HG02642 (cell line): ENCODE measurements at regions not wholly inside any gene's neighbourhood (a gene's known extent, or its start where the extent isn't known, plus 50 kb on each side); places are given as distances from the start of the nearest gene placed in this dataset.
"Not testable (repeated sequence)": the region's sequence is repeated elsewhere in the genome, so short reads cannot be mapped to it uniquely, and the experiment has no call there.

Experiments
- ATAC-seq: cut with Tn5 transposase; IDR thresholded peaks from one replicate; pipeline ENCODE4 v1.9.1; 2021; ENCODE audit warnings: mild to moderate bottlenecking; ENCODE audit not compliant: unreplicated experiment, poor library complexity

DNA sequence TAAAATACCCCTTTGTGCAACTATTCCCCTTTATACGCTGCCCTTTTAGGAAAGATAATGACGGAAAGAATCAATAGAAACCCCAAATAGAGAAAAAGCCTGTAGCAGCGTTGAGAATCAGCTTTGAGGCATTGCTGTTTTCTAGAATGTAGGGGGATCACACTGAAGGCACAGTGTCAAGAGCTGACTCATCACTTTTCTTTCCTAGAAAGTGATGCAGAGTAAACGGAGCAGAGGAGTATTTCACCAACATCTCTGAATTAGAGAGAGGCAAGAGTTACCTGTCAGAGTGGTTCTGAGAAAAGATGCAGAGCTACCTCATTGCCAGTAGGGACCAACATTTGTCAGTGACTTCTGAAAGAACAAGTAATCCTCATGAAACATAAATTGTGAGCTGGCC, 269.8 kb upstream of the TMC3 start:
- no peak for ATAC-seq

DNA sequence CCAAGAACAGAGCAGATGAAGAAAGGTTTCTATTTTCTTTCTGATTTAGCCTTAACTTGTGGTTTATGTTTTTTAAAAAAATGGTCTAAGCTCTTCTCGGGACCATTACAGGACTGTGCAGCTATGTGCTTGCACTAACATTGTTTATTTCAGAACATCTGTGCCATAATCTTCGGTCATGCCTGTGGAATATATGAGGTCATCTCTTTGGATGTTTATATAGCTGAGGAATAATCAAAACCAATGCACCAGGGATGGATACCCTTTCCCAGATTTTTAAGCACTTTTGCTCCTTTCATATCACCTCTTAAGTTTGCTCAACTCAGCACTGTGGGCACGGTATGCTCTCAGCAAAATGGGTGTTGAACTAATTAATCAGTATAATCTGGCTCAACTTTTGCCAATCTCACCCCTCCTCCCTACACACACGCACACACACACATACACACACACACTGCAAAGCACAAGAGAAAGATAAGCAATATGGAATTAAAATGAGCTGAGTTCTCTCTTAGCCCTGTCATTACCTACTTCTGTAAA, 268.5 kb upstream of the TMC3 start:
- ATAC-seq, result no peak

DNA sequence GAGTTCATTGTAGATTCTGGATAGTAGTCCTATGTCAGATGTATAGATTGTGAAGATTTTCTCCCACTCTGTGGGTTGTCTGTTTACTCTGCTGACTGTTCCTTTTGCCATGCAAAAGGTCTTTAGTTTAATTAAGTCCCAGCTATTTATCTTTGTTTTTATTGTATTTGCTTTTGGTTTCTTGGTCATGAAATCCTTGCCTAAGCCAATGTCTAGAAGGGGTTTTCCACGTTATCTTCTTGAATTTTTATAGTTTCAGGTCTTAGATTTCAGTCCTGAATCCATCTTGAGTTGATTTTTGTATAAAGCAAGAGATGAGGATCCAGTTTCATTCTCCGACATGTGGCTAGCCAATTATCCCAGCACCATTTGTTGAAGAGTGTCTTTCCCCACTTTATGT, 262.1 kb upstream of the TMC3 start:
- ATAC-seq, result not testable (repeated sequence)

DNA sequence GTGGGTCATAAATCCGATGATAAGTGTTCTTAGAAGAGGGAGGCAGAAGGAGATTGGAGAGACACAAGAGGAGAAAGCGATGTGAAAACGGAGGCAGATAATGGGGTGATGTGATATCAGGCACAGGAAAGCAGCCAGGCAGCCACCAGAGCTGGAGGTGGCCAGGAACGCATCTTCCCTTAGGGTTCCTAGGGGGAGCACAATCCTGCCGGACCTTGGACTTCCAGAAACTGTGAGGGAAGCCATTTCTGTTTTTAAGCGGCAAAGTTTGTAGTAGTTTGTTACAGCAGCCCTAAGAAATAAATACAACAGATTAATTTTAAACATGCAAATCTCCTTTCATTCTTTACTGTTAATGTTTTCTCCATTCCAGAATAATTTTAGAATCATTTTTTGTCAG, 259.9 kb upstream of the TMC3 start:
- ATAC-seq, result no peak

DNA sequence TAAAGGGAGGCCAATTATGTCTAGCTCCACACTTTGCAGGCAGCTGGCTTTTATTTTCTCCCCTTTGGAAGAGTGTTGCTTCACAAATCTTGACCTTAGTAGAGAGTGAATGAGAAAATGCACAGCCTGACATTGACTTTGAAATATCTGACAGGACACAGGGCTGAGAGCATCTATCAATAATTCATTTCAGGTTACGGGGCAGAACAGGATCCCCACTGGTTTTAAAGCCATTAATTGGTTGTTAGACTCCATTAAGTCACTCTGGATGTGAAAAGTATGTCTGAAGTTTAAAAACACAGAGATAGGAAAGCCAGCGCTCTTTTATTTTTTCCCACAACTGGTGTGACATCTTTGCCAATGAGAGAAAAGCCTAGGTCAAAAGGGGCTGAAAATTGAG, 251.9 kb upstream of the TMC3 start:
- ATAC-seq, result no peak

DNA sequence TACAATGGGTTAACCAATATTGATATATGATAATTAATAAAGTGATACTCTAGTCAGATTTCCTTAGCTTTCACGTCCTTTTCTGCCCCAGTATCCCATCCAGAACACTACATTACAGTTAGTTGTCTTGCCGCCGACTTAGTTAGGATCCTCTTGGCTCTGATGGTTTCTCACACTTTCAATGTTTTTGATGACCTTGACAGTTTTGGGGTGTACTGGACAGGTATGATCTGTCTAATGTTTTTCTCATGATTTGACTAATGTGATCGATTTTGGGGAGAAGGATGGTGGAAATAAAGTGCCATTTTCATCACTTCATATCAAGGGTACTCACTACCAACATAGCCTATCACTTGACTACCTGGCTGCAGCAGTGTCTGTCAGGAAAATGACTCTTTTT, 245.0 kb upstream of the TMC3 start:
- ATAC-seq, result no peak

DNA sequence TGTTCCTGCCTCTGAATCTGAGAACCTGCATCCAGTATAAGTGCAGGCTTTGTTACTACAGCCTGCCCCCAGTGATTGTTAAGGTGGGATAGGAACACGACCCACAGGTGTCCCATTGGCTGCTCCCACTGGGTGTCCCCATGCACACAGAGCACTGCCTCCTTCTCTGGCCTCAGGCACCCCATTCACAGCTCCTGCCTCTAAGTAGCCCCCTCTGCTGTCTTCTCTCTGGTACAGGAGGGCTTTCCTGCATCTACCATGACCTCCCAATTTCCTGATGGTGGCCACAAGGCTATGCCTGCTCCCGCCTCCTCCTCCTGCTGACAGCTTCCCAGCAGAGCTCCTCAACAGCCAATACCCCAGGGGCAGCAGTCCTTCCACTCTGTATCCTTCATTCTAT, 238.6 kb upstream of the TMC3 start:
- ATAC-seq, result no peak

DNA sequence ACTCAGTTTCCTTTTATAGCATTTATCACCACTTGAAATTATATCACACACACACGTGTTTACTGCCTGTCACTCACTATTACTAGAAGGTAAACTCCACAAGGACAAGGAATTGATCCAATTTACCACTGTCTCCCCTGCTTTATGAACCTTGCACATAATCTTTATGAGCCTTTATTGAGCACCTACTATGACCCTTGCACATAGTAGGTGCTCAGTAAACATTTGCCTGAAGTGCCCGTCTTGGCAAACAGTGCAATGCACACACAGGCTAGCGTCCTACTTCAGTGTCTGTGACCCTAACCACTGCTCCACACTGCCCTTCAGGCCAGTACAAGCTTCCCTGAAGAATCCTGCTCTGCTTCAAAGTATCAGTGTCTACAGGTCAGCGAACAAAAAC, 237.7 kb upstream of the TMC3 start:
- no peak for ATAC-seq

DNA sequence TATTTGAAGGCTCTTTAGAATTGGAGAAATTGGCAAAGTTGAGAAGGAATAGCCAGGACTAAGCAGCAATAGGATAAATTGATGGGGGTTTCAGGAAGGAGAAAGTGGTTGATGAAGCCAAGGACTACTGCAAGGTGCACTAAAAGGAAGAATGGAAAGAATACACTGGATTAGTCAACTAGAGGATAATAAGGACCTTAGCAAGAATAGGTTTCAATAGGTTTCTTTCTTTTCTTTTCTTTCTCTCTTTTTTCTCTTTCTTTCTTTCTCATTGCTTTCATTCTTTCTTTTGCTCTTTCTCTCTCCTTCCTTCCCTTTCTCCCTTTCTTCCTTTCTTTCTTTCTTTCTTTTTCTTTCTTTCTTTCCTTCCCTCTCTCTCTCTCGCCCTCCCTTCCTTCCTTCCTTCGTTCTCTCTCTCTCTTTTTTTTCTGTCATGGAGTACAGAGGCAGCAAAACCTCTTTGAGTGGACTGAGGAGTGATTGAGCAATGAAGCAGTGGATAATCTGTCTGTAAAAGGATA, 234.4 kb upstream of the TMC3 start:
- no peak for ATAC-seq

DNA sequence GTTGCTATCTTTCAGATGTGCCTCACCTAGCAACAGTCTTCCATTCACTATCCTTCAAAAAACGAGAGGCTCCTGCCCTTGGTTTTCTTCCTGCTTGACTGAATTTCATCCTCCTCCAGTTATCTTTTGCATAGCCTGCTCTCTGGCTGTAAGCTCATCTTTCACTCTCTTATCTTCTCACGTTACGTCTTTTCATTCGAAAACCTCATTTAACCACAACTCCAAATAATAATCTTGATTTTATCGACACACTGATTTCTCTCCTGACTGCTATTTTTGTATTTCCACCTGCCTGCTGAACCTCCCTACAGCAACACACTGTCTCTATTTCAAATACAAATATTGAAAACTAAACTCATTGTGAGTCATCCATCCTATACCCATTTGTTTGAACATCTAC, 230.7 kb upstream of the TMC3 start:
- no peak for ATAC-seq

DNA sequence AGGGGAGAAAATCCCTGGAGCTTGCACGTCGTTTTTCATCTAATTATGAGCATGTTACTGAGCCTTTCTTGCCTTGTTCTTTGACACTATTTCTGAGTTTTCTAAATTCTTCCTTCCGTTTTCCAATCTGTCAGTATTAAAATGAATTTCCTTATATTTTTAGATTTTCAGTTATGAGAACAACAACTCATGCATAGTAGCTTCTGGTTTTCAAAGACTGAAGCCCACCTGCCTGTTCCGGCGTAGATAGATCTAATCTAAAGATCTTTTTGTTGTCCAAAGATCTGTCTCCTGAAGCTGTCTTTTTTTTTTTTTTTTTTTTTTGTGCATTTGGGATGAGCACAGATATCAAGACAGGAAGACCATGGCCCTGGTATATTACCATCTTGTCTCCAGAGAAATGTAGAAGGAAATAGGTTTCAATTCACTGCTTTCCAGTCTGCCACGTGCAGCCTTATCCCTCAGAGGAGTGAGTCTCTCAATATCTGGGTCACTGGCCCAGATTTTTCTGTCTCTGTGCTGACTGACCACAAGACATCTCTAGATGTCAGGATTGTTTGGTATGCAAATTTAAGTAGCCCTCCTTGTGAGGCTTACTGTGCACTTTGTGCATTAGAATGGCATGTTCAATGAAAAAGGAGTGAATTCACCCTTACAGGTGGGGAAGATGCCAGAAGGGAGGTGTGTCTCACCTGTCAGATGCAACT, 222.3 kb upstream of the TMC3 start:
- no peak for ATAC-seq

DNA sequence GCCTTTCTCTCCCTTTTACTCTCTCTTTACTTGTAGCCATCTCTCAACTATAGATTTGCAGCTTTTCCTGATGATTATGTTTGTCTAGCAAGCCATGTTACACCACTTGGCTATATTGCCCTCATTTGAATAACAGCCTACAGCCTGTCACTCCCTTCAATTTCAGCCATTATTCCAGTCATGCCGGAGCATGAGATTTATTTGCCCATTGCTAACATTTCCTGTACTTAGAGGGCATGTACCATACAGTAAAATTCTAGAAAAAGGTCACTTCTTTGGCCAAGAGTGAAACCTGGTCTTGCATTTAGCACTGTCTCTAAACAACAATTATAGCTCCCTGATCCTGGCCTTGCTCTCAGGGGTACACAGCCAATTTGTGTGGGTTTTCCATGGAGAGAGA, 221.7 kb upstream of the TMC3 start:
- no peak for ATAC-seq

DNA sequence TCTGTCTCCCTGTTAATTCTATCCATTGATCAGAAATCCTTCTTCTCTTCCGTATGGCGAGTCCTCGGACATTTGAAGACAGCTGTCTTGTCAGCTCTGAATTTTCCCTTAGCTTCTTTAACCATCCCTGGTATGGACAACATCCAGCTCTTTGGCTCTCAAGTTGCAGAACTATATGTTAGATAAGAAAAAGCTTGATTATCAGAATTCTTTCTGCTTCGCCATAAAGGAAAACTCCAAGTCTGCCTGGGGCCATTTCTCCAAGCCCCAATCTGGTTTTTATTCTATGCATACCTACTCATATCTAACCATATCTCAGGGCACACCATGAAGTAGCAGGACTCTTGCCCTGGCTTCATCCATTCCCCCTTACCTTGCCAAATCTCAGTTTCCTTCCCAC, 215.7 kb upstream of the TMC3 start:
- no peak for ATAC-seq

DNA sequence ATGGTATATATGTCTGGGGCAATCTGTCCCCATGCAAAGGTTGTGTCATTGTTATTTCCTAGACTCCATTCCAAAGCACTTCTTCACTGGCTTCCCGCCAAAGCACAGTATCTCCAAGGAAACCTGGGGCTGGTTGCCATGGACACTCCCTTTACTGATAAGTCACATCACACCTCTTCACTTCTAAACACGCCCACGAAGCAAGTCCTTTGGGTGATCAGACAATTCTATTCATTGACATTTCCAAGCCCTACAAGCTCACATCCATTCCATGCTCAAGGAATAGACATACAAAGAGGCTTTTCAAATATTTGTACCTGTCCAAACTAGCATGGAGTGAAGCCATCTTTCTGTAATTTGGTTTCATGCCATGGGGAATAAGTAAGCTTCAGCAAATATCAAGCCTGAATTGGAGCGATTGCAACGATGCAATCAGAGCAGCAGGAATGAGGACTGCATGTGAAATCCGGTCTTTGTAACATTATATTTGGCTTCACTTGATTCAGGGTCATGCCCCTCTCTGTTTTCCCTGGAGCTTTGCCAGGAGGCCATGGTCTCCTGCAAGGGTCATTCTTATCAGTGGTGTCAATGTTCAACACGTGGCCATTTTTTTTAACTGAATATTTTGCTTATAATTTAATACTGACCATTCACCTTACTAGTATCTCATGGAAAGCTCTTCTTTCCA, 201.6 kb upstream of the TMC3 start:
- ATAC-seq, result no peak

DNA sequence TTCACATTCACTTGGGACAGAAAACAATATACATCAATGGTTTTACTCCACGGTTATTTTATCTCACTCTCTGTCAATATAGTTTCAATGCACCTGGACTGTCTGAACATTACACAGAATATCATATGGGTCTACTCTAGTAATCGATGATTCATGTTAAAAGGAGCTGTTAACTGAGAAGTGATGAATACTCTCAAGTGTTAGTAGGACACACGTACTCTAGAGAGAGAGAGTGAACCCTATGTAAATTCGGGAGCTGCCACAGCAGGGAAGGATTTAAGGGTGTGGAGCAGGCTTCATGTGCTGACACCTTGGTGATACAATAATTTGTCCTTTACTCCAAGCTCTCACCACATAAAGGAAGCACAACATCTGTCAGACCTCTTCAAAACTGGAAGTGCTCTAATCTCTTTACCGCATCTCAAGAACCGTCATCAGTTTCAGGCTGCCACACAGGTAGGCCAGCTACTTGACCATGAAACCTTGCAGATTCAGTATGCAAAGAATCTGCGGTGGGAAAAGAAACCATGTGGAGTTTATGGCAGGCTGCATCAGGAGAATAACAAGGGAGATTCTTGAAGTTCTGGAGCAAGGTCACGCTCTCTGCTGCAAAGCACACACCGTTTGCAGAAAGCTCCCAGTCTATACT, 199.2 kb upstream of the TMC3 start:
- no peak for ATAC-seq

DNA sequence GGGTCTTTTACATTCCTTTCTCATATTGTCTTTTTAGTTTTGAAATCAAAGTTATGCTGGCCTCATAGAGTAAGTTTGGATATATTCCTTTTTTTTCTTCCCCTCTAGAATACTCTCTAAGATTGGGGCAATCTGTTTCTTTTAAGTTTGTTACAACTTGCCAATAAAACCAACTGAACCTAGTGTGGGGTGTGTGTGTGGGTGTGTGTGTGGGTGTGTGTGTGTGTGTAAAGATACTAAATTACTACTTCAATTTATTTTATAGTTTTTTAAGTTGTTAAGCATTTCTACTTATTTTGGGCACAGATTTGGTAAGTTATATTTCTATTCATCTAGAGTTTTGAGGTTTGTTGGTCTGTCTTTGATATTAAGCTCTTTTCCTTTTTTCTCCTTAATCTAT, 198.2 kb upstream of the TMC3 start:
- no peak for ATAC-seq

DNA sequence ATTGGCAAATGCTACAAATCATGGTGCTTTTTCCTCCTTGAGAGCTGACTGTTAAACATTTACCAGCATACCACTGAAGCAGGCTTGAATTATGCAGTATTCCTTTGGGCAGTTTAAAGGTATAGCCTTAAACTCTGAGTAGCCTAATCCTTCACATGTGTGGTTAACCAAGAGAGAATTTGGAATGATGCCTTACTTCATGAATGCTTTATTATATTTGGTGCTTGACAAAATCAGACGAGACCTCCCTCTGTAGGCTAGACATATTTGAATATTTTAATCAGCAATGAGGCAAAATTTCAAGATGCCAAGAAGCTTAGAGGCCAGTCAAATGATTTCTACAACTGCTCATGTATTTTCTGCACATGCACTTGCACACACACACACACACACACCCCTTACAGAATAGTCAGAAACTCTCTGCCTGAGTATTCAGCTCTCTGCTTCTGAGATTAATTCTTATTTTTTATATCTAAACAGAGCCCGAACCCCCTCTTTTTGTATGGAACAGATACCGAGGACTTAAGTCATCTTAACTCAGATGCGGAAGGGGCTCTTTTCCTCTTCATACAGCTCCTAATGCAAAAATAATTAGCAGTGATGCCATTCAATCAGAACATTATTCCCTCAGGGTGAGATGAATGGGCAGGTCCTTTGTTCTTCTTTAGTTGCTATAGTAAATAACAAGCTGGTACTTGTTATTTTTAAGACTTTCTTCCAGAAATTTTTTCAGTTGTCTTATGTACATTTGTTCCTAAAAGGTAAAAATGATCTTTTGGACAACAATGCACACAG, 195.5 kb upstream of the TMC3 start:
- no peak for ATAC-seq

DNA sequence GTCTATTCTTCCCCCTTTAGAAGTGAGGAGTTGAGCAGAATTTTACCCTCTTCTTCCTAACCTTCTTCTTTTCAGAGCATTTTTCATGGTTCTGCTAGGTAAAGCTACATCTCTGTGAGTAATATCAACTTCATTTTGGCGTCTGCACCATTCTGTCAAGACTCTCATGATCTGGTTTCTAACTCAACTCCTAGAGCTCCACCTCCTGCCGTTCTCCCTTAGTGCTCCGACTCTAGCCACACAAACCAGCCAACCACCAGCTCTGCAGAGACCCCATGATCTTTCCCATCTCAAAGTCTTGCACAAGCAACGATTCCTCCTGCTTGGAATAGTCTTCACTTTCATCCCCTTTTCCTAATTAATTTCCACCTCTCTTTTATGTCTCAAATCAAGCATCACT, 193.9 kb upstream of the TMC3 start:
- ATAC-seq, result no peak

DNA sequence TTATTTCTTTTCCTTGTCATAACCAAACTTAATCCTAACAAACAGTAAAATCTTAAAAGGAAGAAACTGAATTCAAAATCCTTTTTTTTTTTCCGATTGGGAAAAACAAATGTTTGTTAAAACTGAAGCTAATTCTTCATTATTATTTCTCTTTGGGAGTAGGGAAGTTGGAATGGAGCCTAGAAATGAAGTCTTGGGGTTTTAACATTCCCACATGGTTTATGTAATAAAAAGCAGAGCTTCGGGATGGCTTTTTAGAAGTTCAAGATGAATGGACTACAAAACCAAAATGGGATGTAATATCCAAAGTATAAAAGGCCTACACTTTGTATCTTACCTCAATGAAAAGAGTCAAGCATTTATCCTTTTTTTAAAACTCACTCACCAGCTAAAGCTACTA, 189.0 kb upstream of the TMC3 start:
- ATAC-seq, result no peak

DNA sequence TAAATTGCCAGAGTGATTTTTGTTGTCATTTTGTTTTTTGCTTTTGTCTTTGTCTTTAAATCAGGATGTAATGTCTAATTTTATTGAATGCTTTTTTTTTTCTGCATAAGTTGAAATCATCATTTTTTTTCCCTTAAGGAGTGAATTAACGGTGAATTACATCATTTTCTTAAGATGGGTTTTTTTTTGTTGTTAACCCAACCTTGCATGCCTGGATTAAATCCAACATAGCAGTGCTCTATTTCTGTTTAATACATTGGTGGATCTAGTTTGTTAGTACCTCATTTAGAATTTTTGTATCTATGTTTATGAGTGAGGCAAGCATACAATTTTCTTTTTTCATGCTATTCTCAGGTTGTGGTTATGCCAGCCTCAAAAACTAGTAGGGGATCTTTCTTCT, 186.4 kb upstream of the TMC3 start:
- no peak for ATAC-seq

DNA sequence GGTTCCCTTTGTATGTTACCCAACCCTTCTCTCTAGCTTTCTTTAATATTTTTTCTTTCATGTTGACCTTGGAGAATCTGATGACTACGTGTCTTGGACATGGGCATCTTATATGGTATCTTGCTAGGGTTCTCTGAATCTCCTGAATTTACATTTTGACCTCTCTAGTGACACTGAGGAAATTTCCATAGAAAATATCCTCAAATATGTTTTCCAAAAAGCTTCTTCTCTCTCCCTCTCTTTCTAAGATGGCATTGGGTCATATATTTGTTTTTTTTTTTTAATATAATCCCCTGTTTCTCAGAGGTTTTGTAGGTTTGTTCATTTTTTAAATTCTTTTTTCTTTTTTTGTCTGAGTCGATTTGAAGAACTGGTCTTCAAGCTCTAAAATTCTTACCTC, 184.0 kb upstream of the TMC3 start:
- ATAC-seq, result no peak
